A673 (cell line): ENCODE measurements at regions not wholly inside any gene's neighbourhood (a gene's known extent, or its start where the extent isn't known, plus 50 kb on each side); places are given as distances from the start of the nearest gene placed in this dataset.

Experiments used
- BruUV-seq: library from RNA; stranded (reverse); fragments of 400-500 nt; replicated peaks from 2 replicates; lab custom pipeline; 2021; lab: Mats Ljungman, UMichigan
- CTCF ChIA-PET: fragments of 300-600 bp; sonication (Branson Sonifier 250); formaldehyde crosslinking; loops from one replicate; lab custom pipeline; 2022; ENCODE audit warnings: antibody characterized with exemption; lab: Charles Lee
- POLR2A ChIA-PET: fragments of 300-600 bp; sonication (Branson Sonifier 250); formaldehyde crosslinking; loops from one replicate; lab custom pipeline; 2022; ENCODE audit warnings: antibody characterized with exemption; ENCODE audit not compliant: low non-redundant PET; lab: Charles Lee
- DNase-seq: peaks from one replicate; pipeline ENCODE4 v3.0.0-alpha.2; 2015; ENCODE audit warnings: low spot score
- H3K27ac ChIP-seq: fragments of 200-600 bp; sonication (generic); 2 replicates; pipeline ENCODE4 v1.5.1; 2016; ENCODE audit warnings: mixed run types, low read depth, mild to moderate bottlenecking, mixed read lengths, antibody characterized with exemption, low read length; ENCODE audit not compliant: poor library complexity, severe bottlenecking
- H3K27me3 ChIP-seq: fragments of 200-600 bp; sonication (generic); replicated peaks from 2 replicates; pipeline ENCODE4 v1.6.1; 2017; ENCODE audit warnings: mixed run types, low read depth, mild to moderate bottlenecking, mixed read lengths, antibody characterized with exemption, low read length; ENCODE audit not compliant: insufficient read depth, poor library complexity
- H3K36me3 ChIP-seq: fragments of 200-600 bp; sonication (generic); 2 replicates; pipeline ENCODE4 v1.6.1; 2016; ENCODE audit warnings: mixed run types, mild to moderate bottlenecking, mixed read lengths, antibody characterized with exemption, low read length; ENCODE audit not compliant: insufficient read depth, poor library complexity, severe bottlenecking
- H3K4me1 ChIP-seq: fragments of 200-600 bp; sonication (generic); 2 replicates; pipeline ENCODE4 v1.6.1; 2017; ENCODE audit warnings: mixed run types, mild to moderate bottlenecking, mixed read lengths, antibody characterized with exemption, low read length; ENCODE audit not compliant: insufficient read depth, poor library complexity, severe bottlenecking
- H3K4me3 ChIP-seq: fragments of 200-600 bp; sonication (generic); 2 replicates; pipeline ENCODE4 v1.5.1; 2016; ENCODE audit warnings: low read depth, mixed run types, mild to moderate bottlenecking, mixed read lengths, low read length; ENCODE audit not compliant: poor library complexity, severe bottlenecking
- H3K9me3 ChIP-seq: fragments of 200-600 bp; sonication (generic); 2 replicates; pipeline ENCODE4 v1.6.1; 2016; ENCODE audit warnings: mixed run types, low read depth, mild to moderate bottlenecking, mixed read lengths, antibody characterized with exemption, low read length; ENCODE audit not compliant: poor library complexity, severe bottlenecking
- CTCF ChIP-seq: fragments of 300-800, 200-600 bp; sonication (generic); conservative IDR thresholded peaks from 2 replicates; pipeline ENCODE4 v1.5.1; 2017; ENCODE audit warnings: low read depth, mild to moderate bottlenecking, antibody characterized with exemption, low read length, moderate library complexity, mixed read lengths
- EZH2 ChIP-seq: fragments of 200-600 bp; sonication (generic); IDR thresholded peaks from 2 replicates; pipeline ENCODE4 v1.6.1; 2017; ENCODE audit warnings: borderline replicate concordance, low read depth, mild to moderate bottlenecking, mixed read lengths, antibody characterized with exemption, low read length; ENCODE audit not compliant: poor library complexity, severe bottlenecking
- intact Hi-C: fragments of 100-400 bp; cut with micrococcal nuclease; formaldehyde crosslinking; loops from one replicate; pipeline ENCODE4 v1.10.0; 2022; ENCODE audit not compliant: unreplicated experiment

DNA sequence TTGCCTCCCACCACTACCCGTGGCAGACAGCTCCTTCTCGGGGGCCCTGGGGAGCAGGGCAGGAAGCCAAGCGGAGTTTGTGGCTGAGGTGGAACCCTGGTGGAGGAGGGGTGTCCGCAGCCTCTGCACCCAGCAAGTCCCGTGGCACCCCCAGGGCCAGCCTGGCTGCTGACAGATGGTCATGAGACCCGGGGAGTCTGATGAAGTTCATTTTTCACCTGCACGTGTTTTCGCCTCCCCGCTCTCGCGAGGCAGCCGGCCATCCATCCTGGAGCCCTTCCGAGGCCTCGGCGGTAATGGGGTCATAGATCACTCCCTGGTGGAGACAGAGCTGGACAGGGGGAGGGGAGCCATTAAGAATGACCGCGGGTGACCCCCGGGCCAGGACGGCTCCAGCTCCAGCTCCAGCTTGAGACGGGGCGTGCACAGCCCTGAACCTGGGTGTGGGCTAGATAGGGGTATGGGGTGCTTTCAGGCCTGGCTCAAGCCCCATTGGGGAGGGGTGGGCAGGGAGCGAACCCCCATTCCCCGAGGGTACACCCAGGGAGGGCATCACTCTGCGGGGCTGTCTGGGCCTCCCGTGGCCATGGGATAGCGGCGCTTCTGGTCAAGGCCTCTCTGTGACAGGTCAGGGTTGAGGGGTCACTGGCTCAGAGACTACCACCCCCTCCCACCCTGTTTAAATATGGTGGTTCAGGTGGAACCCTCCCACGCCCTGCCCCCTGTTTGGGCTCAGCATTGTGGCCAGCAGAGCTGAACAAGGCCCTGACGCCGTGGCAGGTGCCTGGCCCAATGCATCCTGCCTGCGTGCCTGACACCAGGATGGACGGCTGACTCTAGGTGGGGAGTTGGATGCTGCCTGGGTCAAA, 227.4 kb upstream of the GSE1 start:
- Histone ChIP-seq H3K36me3 (no peaks in the 10 kb centered on the region), H3K9me3 (no peaks in the 10 kb centered on the region), H3K27me3 (no peaks in the 10 kb centered on the region), H3K4me1 (no peaks in the 10 kb centered on the region), H3K4me3 (no peak overlapping the region), H3K27ac (no peak overlapping the region)
- POLR2A ChIA-PET, result no interaction called here
- no peak for DNase-seq
- BruUV-seq, result no TSS peak
- CTCF ChIA-PET, result no interaction called here
- TF ChIP-seq CTCF (no peak), EZH2 (no peak)
- intact Hi-C loops, result no loop called here

GRCh38 chr16:85386467-85387170, 226.5 kb upstream of the GSE1 start:
- ChIA-PET POLR2A (no interaction called here), CTCF (no interaction called here)
- H3K4me1 ChIP-seq, result no peaks in the 10 kb centered on the region
- no peaks in the 10 kb centered on the region for H3K9me3 ChIP-seq
- no peak overlapping the region for H3K27ac ChIP-seq
- no peak for DNase-seq
- no peaks in the 10 kb centered on the region for H3K36me3 ChIP-seq
- H3K27me3 ChIP-seq, result no peaks in the 10 kb centered on the region
- intact Hi-C loops, result no loop called here
- BruUV-seq, result no TSS peak
- H3K4me3 ChIP-seq, result no peak overlapping the region
- TF ChIP-seq CTCF (no peak), EZH2 (no peak)

DNA sequence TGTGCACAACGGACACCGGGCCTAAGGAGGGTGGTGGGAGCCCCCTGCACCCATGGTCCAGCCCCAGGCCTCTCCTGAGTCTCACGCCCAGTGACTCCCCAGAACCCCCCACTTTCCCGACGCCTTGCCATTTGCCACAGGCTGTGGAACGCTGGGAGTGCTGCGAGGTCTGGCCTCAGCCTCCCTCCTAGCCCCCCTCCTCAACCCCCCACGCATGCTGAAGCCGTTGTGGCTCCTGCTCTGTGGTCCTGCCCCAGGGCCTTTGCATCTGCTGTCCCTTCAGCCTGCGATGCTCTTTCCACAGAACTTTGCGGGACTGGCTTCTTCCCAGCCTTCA, 226.0 kb upstream of the GSE1 start:
- no peak for DNase-seq
- Histone ChIP-seq H3K36me3 (no peaks in the 10 kb centered on the region), H3K27ac (no peak overlapping the region), H3K27me3 (no peaks in the 10 kb centered on the region), H3K4me1 (no peaks in the 10 kb centered on the region), H3K9me3 (no peaks in the 10 kb centered on the region), H3K4me3 (no peak overlapping the region)
- ChIA-PET POLR2A (no interaction called here), CTCF (no interaction called here)
- intact Hi-C loops, result no loop called here
- TF ChIP-seq CTCF (no peak), EZH2 (no peak)
- BruUV-seq, result no TSS peak
